ENCODE measurements at regions not wholly inside any gene's neighbourhood (a gene's known extent, or its start where the extent isn't known, plus 50 kb on each side); places are given as distances from the start of the nearest gene placed in this dataset.
A peak's percentile ranks its signal among the peaks of the same experiment; 100 is the strongest.

DNA sequence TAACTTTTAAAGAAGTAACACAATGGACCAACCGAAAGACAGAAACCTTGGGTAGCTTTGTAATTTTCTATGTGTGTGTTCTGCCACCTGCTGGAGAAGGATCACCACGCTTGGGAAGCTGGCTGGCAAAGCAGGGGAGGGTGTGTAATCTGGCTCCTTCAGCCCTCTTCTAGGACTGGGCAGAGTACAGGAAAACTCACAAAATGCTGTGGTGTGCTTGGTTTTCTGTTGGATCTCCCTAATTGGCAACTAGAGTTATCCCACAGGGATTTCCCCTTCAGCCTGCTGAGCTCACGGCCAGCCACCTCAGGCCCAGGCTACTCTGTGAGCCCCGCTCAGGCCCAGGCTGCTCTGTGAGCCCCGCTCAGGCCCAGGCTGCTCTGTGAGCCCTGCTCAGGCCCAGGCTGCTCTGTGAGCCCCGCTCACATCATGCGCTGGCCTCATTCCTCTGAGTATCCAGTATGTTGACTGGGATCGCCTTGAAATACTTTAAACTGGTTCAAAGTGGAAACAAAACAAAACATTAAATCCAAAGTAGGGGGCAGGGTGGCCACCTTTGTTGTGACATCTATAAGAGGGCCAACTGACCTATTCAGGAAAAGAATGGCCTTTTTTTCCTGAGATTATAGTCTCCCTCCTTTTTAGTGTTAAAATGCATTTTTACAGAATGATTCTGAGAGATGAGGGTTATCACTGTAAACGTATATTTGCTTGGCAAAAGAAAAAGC is 52.0 kb upstream of the RNU6-8 start:
- DNase-seq, result peak in 45 of 51 donors; percentile 7 to 78 (median 49)

DNA sequence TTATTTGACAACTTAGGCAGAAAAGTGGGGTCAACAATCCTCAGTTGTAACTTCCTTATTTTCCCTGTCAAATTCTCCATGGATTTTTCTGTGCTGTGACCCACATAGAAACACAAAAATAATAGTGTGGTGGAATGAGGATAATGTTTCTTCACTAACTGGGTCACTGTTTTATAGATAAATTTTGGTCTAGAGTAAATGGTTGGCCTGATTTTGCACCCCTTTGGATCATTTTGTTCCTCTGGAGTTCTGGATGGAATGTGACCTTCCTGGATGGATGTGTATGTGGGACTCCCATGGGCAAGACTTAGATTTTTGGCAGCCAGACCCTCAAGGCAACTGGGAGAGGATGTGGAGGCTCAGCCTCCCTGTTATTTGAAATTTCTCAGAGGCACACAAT is 52.7 kb upstream of the RNU6-8 start:
- DNase-seq, result no peak

DNA sequence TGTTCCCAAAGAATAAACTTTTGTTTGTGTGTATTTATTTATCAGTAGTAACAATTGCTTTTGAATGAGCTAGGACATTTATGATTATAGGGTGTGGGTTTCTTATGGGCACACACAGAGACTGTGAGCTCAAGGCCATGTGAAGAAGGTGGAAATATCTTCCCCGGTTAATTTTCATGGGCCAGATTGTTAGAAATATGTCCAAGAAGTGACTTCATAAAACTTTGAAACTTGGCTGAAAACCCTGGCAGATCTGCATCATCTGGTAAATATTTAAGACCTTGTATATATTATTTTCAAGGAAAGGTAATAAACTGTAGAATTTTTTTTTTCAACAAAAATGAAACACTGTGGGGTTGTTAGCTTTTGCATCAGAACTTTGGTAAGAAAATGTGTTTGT is 53.5 kb upstream of the RNU6-8 start:
- DNase-seq, result no peak

DNA sequence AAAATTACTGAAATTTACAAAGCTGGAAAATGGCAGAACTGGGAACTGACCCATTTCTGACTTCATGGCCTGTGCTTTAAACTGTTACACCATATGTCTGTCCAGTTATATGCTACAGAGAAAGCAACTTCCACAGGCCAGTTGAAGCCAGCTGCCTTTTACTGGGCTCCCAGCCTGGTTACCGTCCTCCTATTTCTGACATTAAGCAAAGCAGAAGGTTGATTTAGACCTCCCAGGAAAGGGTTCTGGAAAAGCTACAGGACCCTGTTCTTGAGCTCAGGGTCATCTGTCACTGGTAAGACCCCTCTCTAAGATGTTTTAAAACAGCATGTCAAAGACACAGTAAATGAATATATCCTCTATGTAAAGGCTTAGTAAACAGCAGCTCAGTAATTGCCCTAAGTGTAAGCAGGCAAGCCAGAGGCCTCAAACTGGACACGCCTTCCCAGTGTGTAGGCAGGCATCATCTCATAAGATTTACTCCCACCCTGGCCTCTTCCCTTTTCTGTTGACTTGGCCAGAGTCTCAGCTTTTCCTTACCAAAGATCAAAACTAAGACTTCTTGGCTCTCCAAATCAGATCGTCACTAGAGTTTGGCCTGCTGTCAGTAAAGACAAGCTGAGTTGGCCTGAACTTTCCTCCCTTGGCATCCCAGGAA is 55.4 kb upstream of the RNU6-8 start:
- no peak for DNase-seq

DNA sequence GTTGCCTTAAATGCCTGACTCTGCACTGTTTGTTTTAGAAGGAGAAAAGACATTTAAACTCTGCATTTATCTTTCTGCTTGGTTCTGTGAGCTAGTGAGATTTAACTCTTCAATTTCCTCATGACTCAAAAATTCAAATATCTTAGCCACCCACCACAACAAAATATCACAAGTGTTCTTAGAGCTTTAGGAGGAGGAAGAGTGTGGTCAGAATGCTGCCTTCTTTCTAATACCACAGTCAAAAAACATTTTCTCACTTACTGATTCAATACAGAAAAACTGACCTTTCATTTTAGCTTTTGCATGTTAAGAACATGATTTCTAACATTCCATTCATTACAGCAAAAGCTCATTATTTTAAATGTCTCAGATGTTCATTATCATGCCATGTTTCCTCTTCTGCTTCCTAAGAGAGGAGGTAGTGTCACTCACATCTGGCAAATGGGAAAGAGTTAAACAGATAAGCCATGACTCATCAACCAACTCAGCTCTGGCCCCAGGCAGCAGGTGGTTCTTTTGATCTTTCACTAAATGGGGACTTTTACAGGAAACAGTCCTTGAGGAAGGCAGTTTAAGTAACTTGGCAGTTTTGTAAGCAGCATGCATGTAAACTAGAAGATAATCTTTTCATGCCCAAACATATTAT is 56.4 kb upstream of the RNU6-8 start:
- no peak for DNase-seq

DNA sequence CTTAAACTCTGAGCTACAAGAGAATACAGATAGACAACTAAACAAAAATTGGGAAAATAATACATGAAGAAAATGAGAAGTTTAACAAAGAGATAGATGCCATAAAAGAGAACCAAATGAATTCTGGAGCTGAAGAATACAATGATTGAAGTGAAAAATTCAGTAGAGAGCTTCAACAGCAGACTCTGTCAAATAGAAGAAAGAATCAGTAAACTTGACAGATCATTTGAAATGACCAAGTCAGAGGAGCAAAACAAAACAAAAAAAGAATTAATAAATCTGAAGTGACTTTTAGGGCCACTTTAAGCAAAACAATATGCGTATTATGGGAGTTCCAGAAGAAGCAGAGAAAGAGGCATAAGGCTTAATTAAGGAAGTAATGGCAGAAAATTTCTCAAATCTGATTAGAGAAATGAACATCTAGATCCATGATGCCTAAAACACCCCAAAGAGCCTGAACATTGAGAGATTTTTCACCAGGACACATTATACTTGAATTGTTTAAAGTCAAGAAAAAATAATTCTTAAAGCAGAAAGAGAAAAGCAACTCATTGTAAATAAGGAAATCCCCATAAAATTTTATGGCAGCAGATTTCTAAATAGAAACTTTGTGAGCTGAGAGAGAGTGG is 61.0 kb upstream of the RNU6-8 start:
- DNase-seq, result no peak

DNA sequence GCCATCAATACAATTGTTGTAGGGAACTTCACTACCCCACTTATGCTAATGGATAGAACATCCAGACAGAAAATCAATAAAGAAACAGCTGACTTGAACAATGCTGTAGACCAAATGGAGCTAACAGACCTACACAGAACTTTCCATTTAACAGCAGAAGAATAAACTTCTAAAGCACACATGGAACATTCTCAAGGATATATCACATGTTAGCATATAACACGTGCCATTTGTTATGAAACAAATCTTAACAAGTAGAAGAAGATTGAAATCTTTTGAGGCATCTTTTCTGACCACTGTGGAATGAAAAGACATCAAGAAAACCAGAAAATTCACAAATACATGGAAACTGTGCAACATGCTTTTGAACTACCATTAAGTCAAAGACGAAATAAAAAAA is 62.5 kb upstream of the RNU6-8 start:
- no peak for DNase-seq

DNA sequence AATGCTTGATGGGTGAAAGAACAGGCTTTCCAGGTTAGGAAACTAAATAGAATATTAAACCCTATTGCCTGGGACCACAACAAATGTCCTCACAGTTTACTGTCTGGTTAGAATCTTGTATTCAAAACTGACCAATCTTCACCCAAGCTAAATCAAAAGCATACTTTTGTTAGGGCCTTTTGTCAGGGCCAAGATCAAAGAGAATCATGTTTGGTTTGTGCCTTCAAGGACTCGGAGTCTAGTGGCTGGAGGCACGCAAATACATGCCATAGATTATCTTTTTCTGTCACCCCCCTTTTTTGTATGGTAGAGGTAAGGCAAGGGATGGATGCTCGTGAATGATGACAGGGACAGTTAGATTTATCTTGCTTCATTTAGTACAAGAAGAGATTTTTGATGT is 51.1 kb upstream of the AKAP6 start:
- no peak for DNase-seq
